Choroid plexus epithelial cell (primary cell): ENCODE measurements at regions not wholly inside any gene's neighbourhood (a gene's known extent, or its start where the extent isn't known, plus 50 kb on each side); places are given as distances from the start of the nearest gene placed in this dataset.

ENCODE experiments used
- DNase-seq: peaks from one replicate; pipeline ENCODE4 v3.0.0-alpha.2; 2010; ENCODE audit warnings: low read depth
- H3K4me3 ChIP-seq: 2 replicates; pipeline ENCODE4 v1.5.1; 2011; ENCODE audit warnings: low read depth, mild to moderate bottlenecking, control low read depth, low read length, moderate library complexity
- TF ChIP-seq, protein P1 (sequence below): conservative IDR thresholded peaks from 2 replicates; pipeline ENCODE4 v1.5.1; 2011; ENCODE audit warnings: low read depth, mild to moderate bottlenecking, control low read depth, inconsistent platforms, low read length, moderate library complexity

DNA sequence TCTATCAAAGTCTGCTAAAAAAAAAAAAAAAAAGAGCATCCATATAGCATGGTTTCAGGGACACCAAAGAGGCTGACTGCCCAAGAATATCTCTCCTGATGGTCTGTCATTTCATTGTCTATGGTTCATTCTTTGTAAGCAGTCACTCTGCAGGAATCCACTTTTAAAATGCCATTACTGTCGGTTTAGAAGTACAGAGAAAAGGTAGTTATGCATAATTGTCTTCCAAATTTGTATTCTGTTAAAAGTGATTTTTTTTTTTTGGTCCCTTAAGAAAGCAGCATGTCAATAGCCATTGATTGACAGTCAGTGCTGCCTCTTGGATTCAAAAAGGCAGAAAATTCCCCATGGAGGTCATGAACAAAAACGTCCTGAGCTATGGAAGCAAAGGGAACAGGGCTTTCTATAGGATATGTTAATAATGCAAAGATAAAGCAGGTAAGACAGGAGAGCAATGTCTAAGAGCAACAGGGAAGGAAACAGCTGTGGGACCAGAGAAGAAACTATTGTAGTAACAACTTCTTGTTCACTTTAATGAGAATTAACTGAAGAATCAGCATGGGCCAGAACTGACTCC is 245.8 kb downstream of the TMX3 start:
- H3K4me3 ChIP-seq = no peak overlapping the region
- TF ChIP-seq, protein P1, sequence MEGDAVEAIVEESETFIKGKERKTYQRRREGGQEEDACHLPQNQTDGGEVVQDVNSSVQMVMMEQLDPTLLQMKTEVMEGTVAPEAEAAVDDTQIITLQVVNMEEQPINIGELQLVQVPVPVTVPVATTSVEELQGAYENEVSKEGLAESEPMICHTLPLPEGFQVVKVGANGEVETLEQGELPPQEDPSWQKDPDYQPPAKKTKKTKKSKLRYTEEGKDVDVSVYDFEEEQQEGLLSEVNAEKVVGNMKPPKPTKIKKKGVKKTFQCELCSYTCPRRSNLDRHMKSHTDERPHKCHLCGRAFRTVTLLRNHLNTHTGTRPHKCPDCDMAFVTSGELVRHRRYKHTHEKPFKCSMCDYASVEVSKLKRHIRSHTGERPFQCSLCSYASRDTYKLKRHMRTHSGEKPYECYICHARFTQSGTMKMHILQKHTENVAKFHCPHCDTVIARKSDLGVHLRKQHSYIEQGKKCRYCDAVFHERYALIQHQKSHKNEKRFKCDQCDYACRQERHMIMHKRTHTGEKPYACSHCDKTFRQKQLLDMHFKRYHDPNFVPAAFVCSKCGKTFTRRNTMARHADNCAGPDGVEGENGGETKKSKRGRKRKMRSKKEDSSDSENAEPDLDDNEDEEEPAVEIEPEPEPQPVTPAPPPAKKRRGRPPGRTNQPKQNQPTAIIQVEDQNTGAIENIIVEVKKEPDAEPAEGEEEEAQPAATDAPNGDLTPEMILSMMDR = no peak
- no peak for DNase-seq

DNA sequence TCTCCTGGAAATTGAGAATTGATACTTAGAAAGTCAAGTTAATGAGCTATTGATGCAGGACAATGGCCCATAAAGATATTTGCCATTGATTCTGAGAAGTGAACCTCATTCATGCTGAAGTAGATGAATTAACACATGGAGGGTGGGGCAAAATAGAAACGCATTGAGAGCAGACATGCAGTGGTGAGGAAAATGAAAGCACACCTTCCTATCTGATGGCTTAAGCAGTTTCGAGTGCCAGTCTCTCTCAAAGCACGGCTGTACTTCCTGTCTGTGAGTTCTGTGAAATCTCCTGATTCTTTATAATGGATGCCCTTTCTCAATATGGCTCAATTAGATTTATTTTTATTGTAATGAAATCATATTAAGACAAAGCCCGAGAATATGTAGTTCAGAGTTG is 247.0 kb downstream of the TMX3 start:
- no peak overlapping the region for H3K4me3 ChIP-seq
- TF ChIP-seq, protein P1 = no peak
- no peak for DNase-seq

DNA sequence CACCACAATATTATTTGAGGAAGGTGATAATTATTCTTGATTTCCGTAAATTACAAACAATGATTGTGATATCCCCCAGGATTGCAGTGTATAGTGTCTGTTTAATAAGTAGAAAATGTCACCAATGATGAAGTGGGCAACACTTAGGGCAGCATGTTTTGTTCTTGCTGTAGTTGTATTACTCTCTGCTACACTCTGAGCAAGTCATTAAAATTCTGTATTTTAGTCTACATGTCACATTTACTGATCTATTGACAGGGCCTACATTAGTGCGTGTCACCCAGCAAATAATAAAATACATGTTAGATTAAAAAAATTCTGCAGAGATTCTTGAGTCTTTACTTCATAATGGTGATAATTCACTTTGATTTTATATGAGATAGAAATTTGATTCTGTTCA is 247.6 kb downstream of the TMX3 start:
- DNase-seq = no peak
- no peak overlapping the region for H3K4me3 ChIP-seq
- TF ChIP-seq, protein P1 = no peak

DNA sequence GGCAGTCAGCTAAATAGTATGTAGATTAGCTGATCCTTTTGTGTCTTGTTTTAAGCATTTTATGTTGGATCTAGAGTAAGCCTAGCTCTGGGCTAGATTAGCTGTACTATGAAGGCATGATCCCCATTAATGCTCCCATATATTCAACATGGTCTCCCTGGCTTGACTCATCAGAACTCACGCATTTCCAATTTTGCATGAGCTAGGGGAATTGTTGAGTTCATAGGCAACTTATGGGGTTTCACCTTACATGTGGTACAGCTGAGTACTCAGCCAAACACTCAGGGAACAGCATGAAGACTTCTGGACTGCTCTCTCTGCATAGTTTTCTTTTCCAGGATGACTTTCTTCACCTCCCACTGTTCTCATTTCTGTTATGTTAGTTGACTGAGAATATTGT is 248.2 kb downstream of the TMX3 start:
- TF ChIP-seq, protein P1 = no peak
- H3K4me3 ChIP-seq = no peak overlapping the region
- peak; percentile 57 for DNase-seq

DNA sequence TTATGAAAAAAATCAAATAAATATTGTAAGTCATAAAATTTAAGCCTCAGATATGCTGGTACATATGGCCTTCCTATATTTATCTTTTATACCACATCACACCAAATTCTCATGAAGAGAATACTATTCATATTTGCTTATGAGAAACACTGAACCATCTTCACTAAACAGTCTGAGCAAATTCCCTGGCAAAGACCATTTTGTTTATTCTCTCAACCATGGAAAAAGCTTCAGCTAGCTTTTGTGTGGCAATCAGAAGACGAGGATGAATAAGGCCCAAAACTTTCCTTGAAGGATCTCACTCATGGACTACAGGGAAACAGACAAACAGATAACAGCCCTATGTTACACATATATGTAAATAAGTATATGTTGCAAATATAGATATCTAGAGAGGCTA is 252.1 kb downstream of the TMX3 start:
- DNase-seq = no peak
- TF ChIP-seq, protein P1 = no peak
- H3K4me3 ChIP-seq = no peak overlapping the region

DNA sequence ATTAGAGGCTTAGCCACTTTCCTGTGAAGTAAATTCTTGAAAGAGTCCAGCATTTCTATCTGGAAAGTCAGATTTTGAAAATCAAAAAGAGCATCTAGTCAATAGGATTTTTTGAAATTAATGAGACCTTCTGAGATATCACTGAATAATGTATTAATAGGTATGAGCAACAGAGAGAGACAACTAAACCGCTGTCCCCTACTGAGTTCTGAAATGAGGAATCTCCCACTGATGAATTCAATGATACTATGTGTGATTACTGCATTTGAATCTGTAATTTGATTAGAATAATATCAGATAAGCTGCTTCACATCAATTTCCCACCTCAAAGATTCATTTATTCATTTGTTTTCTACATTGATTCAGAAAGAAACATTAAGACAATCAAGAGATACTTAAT is 252.8 kb downstream of the TMX3 start:
- no peak for DNase-seq
- TF ChIP-seq, protein P1 = no peak

DNA sequence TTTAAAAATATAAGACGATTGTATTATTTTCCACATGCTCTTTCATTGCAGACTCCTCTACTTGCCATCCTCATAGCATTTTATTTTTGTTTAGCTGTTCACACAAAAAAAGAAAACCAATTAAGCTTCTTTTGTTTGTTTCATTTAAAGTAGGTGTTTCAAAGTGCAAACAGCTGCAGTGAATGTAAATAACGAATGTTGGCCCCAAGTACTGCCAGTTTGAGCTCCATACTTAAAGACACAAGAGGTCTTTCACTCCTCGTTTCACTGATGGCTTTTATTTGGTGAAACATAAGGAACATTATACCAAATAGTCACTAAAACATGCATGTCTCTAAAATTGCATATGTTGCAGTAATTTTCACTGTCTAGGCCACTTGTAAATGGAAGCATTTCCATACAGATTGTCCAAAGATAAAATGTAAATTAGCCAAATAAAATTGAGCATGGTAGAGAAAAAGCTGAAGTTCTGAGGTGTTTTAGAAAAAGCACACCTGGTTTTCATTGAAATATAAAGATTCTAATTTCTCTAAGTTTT is 253.4 kb downstream of the TMX3 start:
- TF ChIP-seq, protein P1 = no peak
- H3K4me3 ChIP-seq = no peak overlapping the region
- DNase-seq = no peak

More for the DNA sequence above, 252.8 kb downstream of the TMX3 start:
- no peak overlapping the region for H3K4me3 ChIP-seq
